ENCODE measurements at regions not wholly inside any gene's neighbourhood (a gene's known extent, or its start where the extent isn't known, plus 50 kb on each side); places are given as distances from the start of the nearest gene placed in this dataset. TPM values are rescaled to one million over a fixed set of nuclear protein-coding genes. Genes with fewer than 3 reads are reported as not detected.

Small RNA genes lying in the stretch of these regions (small RNA-seq; reads per million reads assigned to genes)
- gene RNA5SP44 (not detected), gene RNU6-608P (not detected)

Data from frontal cortex (tissue), 1 donor.